MG63 (cell line): ENCODE measurements at regions not wholly inside any gene's neighbourhood (a gene's known extent, or its start where the extent isn't known, plus 50 kb on each side); places are given as distances from the start of the nearest gene placed in this dataset.

Experiments used
- DNase-seq: peaks from one replicate; pipeline ENCODE4 v3.0.0-alpha.2; 2020
- H3K27me3 ChIP-seq: fragments of 250-450 bp; sonication (Bioruptor Pico); 2 replicates; pipeline ENCODE4 v1.5.1; 2020; ENCODE audit warnings: mild to moderate bottlenecking, moderate library complexity
- H3K36me3 ChIP-seq: fragments of 250-450 bp; sonication (Bioruptor Pico); 2 replicates; pipeline ENCODE4 v1.5.1; 2020; ENCODE audit warnings: mild to moderate bottlenecking, moderate library complexity
- H3K4me3 ChIP-seq: fragments of 250-450 bp; sonication (Bioruptor Pico); 2 replicates; pipeline ENCODE4 v1.5.1; 2020; ENCODE audit warnings: mild to moderate bottlenecking, moderate library complexity
- H3K9me3 ChIP-seq: fragments of 250-450 bp; sonication (Bioruptor Pico); 2 replicates; pipeline ENCODE4 v1.5.1; 2020; ENCODE audit warnings: mild to moderate bottlenecking, moderate library complexity

DNA sequence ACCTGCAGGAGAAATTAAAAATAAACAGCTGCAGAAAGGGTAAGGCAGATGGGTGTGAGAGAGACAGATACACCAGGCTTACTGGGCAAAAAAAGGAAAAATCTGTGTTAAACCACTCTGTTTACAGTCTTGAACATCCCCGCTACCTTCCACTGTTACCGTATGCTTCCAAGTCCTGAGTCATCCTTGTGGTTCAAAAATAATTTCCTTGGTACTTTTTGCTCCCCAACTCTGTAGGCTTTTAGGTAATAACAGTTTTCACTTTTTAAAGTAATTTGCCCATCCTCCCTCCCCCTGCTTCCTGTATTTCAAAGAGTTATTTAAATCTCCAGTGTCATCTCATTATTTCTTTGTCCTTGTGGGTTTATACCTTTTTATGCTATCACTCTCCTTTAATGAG lies 210.1 kb upstream of the FAT4 start:
- H3K4me3 ChIP-seq, result no peak overlapping the region
- no peak for DNase-seq
- H3K36me3 ChIP-seq, result no peaks in the 10 kb centered on the region
- no peaks in the 10 kb centered on the region for H3K27me3 ChIP-seq
- H3K9me3 ChIP-seq, result no peaks in the 10 kb centered on the region

DNA sequence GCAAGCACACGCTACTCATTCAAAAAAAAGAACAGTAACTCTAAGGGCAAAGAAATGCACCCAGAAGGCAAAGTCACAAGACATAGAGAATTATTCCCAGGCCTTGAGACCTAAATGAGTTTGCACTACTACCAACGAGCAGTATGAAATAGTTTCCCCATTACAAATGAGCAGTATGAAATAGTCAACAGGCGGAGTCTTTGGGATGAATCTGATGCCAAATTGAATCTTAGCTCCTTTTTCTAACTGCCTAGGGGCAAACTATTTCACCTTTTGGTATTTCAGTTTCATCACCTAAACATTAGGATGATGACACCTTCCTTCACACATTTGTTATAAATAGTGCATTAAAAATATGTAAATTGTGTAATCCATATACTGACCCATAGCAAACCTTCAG lies 213.0 kb upstream of the FAT4 start:
- DNase-seq, result no peak
- Histone ChIP-seq H3K36me3 (no peaks in the 10 kb centered on the region), H3K27me3 (no peaks in the 10 kb centered on the region)

DNA sequence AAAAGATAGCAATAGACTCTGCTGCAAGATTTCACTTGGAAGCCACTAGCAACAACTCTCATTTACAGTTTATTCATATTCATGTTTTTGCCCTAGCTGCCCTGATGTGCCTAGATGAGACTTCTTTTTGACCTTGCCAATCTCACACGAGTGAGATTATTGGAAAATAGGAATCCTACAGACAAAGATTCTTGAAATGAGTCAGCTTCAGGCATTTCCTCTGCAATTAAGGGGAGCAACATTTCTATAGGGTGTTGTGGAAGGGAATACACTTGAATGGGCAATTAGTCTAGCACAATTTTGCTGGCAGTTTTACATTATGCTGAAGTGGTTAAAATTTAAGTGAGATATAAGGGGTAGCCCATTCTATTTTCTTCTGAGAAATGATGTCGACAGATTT lies 217.0 kb upstream of the FAT4 start:
- H3K36me3 ChIP-seq, result no peaks in the 10 kb centered on the region
- H3K27me3 ChIP-seq, result no peaks in the 10 kb centered on the region
- H3K9me3 ChIP-seq, result no peaks in the 10 kb centered on the region
- H3K4me3 ChIP-seq, result no peak overlapping the region
- DNase-seq, result no peak

More for the DNA sequence above, 213.0 kb upstream of the FAT4 start:
- Histone ChIP-seq H3K4me3 (no peak overlapping the region), H3K9me3 (no peaks in the 10 kb centered on the region)

DNA sequence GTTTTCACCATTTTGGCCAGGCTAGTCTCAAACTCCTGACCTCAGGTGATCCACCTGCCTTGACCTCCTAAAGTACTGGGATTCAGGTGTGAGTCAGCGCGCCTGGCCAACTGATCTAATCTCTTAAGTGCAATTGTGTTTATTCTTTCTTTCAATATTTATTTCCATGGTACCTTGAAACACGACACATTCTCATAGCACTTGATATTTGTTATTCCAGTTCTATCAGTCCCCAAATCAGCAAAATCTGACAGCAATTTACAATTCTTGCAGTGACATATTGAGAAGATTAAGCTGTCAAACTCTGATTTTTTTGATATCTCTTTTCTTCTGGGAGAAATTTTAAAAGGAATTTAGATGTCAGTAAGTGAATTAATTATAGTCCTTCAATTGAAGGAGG lies 218.1 kb upstream of the FAT4 start:
- no peak overlapping the region for H3K4me3 ChIP-seq

DNA sequence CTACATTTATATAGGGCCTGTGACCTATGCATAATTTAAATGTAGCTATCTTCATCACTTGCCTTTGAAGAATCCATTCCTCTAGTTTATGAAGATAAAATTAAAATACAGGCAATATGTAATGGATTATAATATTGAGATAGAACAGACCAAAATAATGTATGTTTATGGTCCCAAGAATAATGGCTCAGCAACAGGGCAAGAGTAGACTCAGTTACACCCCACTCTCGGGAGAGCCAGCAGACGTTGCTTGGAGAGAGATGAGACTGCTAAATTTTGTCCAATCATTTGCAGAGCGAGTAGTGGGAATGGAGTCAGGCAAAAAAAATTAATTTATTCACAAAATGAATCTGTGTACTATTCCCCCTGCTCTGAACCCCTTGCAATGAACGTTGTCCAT lies 223.2 kb upstream of the FAT4 start:
- H3K27me3 ChIP-seq, result no peaks in the 10 kb centered on the region
- H3K4me3 ChIP-seq, result no peak overlapping the region
- no peaks in the 10 kb centered on the region for H3K9me3 ChIP-seq
- no peak for DNase-seq
- no peaks in the 10 kb centered on the region for H3K36me3 ChIP-seq

More for the DNA sequence above, 218.1 kb upstream of the FAT4 start:
- DNase-seq, result no peak
- no peaks in the 10 kb centered on the region for H3K36me3 ChIP-seq
- no peaks in the 10 kb centered on the region for H3K9me3 ChIP-seq
- H3K27me3 ChIP-seq, result no peaks in the 10 kb centered on the region

DNA sequence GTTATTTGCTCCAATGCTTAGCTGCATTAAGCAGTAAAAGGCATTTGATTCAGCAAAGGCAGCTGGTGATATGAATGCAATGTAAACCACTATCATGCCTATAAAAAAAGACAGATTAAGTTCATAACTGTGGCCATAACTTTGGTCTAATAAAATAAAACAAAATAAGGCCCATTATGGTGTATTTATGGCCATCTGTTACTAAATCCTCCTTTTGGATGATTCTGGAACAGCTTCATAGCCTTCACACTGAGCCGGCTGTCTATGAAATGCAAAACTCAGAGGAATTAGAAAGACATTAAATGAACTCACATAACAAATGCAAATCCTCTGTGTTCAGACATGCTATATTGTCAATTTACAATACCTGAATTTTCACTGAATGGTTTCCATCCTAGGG lies 223.7 kb upstream of the FAT4 start:
- Histone ChIP-seq H3K36me3 (no peaks in the 10 kb centered on the region), H3K4me3 (no peak overlapping the region), H3K9me3 (no peaks in the 10 kb centered on the region), H3K27me3 (no peaks in the 10 kb centered on the region)
- no peak for DNase-seq

DNA sequence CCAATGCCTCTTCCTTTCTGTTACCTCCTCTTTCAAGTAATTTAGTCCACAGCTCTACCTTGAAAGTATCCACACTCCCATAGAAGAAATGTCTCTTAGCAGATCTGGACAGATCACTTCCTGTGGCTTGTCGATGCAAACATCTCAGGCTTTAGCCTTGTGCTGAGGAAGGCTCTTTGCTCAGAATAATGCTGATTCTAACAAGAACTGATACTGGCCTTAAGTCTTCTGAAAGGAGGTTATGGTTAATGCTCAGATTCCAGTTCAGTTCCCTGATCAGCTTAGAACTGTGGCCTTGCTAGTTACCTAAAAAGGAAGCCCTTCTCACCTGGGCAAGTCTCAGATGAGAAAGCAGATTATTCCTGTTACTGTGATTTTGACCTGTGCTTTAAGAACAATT lies 230.1 kb upstream of the FAT4 start:
- no peak for DNase-seq
- no peaks in the 10 kb centered on the region for H3K36me3 ChIP-seq
- H3K4me3 ChIP-seq, result no peak overlapping the region
- no peaks in the 10 kb centered on the region for H3K9me3 ChIP-seq
- no peaks in the 10 kb centered on the region for H3K27me3 ChIP-seq

DNA sequence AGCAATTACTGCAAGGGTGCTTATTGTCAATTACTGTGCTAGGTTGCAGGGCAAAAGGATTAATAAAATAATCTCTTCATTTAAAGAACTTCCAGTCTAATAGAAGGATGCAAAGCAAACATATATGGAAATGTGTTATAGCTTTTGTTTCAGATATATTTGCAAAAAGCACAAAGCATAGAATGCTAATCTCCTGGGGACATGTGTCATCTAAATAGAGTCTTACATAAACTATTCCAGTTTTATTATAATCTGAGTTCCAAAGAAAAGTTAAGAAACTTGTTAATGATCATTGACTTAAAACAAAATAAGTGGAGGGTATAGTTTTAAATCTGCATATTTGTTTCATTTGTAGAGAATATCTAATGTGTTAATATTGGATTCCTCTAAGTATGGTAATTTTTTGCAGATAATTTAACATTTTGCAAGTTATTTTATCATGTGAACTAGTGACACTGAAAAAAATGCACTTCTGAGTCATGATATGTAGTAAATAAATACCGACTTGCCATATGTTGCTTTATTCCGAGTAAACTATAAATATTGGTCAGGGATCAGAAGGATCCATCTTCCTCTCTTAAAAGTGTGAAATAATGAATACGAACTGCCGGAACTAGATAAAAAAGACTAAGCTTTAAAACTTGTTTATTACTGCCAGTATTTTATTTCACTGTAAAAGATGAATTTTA lies 231.9 kb upstream of the FAT4 start:
- Histone ChIP-seq H3K9me3 (no peaks in the 10 kb centered on the region), H3K27me3 (no peaks in the 10 kb centered on the region), H3K36me3 (no peaks in the 10 kb centered on the region), H3K4me3 (no peak overlapping the region)
- DNase-seq, result no peak

DNA sequence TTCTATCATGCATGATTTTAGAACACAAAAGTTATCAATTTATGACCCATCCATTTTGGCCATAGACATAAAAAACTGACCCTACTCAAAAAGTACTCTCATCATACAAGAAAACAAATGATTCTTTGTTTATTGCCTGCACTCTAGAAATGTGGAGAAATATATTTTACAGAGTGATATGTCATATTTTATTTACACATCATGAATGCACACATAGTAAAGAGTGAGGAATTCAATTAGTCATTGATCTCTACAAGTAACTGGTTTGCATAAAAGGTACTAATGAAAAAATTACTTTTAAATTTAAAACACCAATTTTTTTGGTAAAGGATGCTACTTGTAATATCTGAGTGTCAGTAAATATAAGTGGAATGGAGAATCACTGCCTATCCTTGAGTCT lies 242.5 kb upstream of the FAT4 start:
- Histone ChIP-seq H3K27me3 (no peaks in the 10 kb centered on the region), H3K9me3 (no peaks in the 10 kb centered on the region), H3K4me3 (no peak overlapping the region), H3K36me3 (no peaks in the 10 kb centered on the region)
- no peak for DNase-seq

DNA sequence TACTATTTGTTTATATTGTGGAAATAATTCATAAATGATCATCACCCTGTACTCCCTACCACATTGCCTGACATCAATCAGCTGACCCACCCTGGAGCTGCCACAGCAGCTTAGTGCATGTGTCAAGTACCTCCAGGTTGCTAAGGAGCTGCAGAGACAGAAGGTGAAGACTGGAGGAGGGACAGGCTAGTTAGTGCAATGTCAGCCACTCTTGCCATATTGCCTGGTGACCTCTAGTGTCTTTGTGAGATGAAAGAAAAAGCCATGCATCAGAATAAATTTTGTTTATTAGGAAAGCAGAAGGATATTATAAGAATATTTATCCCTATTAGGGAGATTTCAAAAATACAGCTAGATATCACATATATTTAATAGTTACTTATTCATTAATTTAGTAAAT lies 243.9 kb upstream of the FAT4 start:
- Histone ChIP-seq H3K36me3 (no peaks in the 10 kb centered on the region), H3K9me3 (no peaks in the 10 kb centered on the region)
- no peak for DNase-seq

DNA sequence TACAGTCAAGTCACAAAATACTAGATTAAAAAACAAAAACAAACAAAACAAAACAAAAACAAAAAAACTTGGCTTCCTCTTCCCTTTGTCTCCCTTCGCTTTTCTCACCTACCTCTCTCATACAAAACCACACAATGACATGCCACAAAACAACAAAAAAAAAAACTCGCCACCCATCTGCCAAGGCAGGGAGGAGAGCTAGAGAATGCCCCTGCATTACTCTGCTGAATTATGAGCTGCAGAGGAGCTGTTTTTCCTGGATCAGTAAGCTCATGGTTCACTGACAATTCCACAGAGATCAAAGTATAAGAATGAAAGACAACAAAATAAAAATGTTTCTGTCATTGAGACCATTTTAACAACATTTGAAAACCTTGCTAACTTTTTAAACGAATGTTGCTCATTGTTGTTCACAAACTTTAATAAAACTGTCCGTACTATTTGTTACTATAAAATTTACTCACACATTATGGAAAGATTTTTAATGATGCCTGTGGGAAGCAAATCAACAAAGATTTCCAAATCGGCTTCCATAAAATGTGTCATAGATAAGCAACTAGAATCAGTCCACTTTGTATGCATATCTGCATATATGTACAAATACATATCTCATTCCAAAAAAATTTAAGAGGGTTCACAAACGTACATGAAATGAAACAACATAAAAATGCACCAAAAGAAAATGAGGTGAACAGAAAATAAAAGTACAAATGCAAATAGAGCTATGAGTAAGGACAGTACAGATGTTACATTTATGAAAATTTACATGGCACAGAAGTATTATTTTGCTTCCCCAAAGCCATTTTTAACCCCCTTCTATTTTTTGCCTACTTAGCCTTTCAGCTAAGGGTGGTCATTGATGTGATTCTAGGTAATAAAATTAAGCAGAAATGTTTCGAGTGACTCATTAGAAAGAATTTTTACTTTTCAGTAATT lies 252.4 kb upstream of the FAT4 start:
- Histone ChIP-seq H3K36me3 (no peaks in the 10 kb centered on the region), H3K9me3 (no peaks in the 10 kb centered on the region), H3K27me3 (no peaks in the 10 kb centered on the region), H3K4me3 (no peak overlapping the region)
- DNase-seq, result no peak

More for the DNA sequence above, 243.9 kb upstream of the FAT4 start:
- Histone ChIP-seq H3K27me3 (no peaks in the 10 kb centered on the region), H3K4me3 (no peak overlapping the region)

DNA sequence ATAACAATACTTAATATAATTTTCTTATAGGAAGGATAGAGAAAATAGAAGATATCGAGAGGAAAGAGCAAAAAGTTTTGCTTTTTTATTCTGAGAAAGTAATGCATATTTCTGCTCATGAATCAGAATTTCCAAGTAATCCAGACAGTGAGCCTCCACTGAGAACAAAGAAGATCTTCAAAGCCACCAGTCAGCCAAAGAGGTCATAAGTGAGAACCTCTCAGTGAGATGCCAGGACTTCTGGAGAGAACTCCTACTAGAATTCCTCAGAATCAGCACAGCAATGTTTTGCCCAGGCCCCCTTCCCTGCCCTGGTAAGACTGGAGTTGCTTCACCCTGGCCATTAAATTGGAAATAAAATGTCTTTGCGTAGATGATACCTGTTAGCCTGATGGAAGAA lies 254.4 kb upstream of the FAT4 start:
- no peak for DNase-seq
- no peaks in the 10 kb centered on the region for H3K9me3 ChIP-seq
- no peaks in the 10 kb centered on the region for H3K27me3 ChIP-seq
- H3K4me3 ChIP-seq, result no peak overlapping the region
- H3K36me3 ChIP-seq, result no peaks in the 10 kb centered on the region

DNA sequence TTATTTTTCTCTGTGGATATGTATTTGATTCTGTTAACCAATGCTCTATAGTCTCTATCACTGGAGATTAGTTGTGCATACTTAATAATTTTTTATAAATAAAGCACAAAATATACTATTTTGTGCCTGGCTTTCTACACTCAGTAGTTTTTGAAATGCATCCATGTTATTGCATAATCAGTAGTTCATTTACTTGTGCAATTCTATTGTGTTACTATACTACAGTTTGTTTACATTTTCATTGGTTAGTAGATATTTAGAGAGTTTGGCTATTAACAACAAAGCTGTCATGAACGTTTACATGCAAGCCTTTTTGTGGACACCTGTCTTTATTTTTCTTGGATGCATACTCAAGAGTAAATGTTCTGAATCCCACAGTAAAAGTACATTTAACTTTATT lies 265.0 kb upstream of the FAT4 start:
- Histone ChIP-seq H3K36me3 (no peaks in the 10 kb centered on the region), H3K9me3 (no peaks in the 10 kb centered on the region), H3K4me3 (no peak overlapping the region), H3K27me3 (no peaks in the 10 kb centered on the region)
- DNase-seq, result no peak

DNA sequence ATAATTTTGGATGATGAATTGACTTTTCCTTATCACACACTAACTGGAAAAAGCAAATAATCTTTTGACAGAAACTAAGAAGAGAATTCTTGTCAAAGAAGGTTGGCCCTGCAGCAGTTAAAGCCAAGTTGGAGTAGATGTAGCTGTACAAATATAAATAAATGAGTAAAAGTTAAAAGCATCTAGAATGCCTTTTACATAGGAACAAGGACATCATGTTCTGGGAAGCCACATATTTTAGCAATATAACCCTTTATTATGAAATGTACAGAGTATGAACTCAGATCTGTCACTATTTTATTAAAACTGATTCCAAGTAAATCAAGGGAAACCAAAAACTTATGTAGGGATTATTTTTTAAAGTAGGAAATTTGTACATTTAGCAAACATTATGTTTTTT lies 269.4 kb upstream of the FAT4 start:
- H3K9me3 ChIP-seq, result no peaks in the 10 kb centered on the region
- no peaks in the 10 kb centered on the region for H3K36me3 ChIP-seq
- H3K4me3 ChIP-seq, result no peak overlapping the region
- DNase-seq, result no peak
- no peaks in the 10 kb centered on the region for H3K27me3 ChIP-seq

DNA sequence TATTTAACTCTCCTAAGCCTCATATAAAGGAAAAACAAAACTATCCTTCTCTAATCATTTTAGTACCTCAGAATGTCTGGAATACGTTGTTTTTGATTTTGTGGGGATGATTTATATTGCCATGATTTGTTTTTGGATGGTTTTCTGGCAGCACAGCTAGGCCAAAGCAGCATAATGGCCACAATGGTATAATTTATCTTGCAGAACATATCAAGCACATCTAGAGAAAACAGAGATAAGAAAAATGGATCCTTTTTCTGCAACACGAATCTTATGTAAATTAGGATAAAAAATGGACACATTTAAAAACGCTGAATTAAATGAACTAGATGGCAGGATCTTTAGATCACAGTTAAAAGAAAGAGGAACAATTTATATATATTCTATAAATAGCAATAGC lies 269.9 kb upstream of the FAT4 start:
- H3K9me3 ChIP-seq, result no peaks in the 10 kb centered on the region
- no peaks in the 10 kb centered on the region for H3K27me3 ChIP-seq
- no peak overlapping the region for H3K4me3 ChIP-seq
- no peak for DNase-seq
- no peaks in the 10 kb centered on the region for H3K36me3 ChIP-seq

DNA sequence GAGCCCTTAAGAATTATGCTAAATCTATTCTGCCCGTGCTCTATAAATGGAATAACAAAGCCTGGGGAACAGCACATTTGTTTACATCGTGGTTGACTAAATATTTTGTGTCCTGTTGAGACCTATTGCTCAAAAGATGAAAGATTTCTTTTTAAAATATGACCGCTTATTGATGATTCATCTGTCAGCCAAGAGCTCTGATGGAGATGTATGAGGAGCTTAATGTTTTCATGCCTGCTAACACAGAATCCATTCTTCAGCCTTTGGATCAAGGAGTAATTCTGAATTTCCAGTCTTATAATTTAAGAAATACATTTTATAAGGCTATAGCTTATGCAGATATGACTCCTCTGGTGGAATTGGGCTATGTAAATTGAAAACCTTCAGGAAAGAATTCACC lies 271.3 kb upstream of the FAT4 start:
- Histone ChIP-seq H3K9me3 (no peaks in the 10 kb centered on the region), H3K27me3 (no peaks in the 10 kb centered on the region), H3K4me3 (no peak overlapping the region), H3K36me3 (no peaks in the 10 kb centered on the region)
- no peak for DNase-seq

DNA sequence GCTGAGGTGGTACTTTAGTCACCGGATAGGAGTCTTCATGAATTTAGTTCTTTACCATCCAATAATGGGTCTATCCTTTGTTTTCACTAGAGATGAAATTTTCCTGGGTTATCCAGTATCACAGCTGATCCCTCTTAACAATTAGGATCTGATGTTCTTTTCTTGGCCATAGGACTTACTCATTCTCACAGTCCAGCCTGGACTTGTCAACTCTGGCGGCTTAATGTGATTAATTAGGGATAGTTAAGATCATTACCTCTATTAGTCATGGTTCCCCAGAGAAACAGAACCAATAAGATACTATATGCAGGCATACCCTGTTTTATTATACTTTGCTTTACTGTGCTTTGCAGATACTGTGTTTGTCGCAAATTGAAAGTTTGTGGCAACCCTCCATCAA lies 272.7 kb upstream of the FAT4 start:
- no peak for DNase-seq
- H3K36me3 ChIP-seq, result no peaks in the 10 kb centered on the region
- no peak overlapping the region for H3K4me3 ChIP-seq
- H3K9me3 ChIP-seq, result no peaks in the 10 kb centered on the region
- H3K27me3 ChIP-seq, result no peaks in the 10 kb centered on the region

DNA sequence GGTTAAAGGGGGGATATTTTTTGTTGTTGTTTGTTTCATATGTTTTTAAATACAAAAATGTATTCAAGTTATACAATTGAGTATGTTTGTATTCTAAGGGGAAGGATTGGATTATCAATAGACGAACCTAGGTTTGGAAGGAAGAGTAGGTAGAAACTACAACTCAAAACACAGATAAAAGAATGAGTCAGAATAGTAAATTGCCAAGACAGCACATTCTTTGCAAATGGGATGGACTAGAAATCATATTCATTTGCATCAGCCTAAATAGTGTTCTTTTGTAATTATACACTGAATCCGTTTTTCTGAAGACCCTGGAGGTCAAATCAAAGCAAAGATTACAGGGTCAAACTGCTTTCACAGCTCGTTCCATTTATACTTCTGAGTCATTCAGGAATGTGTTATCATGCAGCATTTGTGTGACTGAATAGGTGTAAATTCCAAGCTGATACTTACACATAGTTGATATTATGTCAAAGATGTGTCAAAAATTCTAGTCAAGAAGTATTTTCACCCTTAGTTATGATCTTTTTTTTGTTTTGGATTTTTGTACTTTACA lies 273.3 kb upstream of the FAT4 start:
- Histone ChIP-seq H3K27me3 (no peaks in the 10 kb centered on the region), H3K4me3 (no peak overlapping the region), H3K36me3 (no peaks in the 10 kb centered on the region), H3K9me3 (no peaks in the 10 kb centered on the region)
- no peak for DNase-seq
